ENCODE measurements at regions not wholly inside any gene's neighbourhood (a gene's known extent, or its start where the extent isn't known, plus 50 kb on each side); places are given as distances from the start of the nearest gene placed in this dataset.

GRCh38 chr2:34012715-34013302 is 413.7 kb upstream of the FAM98A start:
- DNase-seq (ENCODE audit: insufficient read length) (no peak), FAIRE-seq (peak; percentile 36)
- no peak for TF ChIP-seq POLR2A (IDR thresholded peaks at IDR 0.05; ENCODE audit: low read depth, low read length)
- TF ChIP-seq TAF1 (IDR thresholded peaks at IDR 0.05; ENCODE audit: borderline replicate concordance, low read depth, low read length), result no peak
- TF ChIP-seq POLR2AphosphoS5 (IDR thresholded peaks at IDR 0.05; ENCODE audit: low read depth, low read length), result no peak

- no peak for DNase-seq (ENCODE audit: insufficient read length)
- TF ChIP-seq POLR2AphosphoS5 (IDR thresholded peaks at IDR 0.05; ENCODE audit: low read depth, low read length) (no peak), TAF1 (IDR thresholded peaks at IDR 0.05; ENCODE audit: borderline replicate concordance, low read depth, low read length) (no peak), POLR2A (IDR thresholded peaks at IDR 0.05; ENCODE audit: low read depth, low read length) (no peak)
- FAIRE-seq, result no peak
Measured at GRCh38 chr2:34011684-34012083, 412.6 kb upstream of the FAM98A start.

- FAIRE-seq, result no peak
Measured at GRCh38 chr2:34005901-34006300, 406.8 kb upstream of the FAM98A start.

GRCh38 chr2:34004936-34005335 is 405.8 kb upstream of the FAM98A start:
- DNase-seq (ENCODE audit: insufficient read length), result no peak
- no peak for FAIRE-seq
- no peak for TF ChIP-seq POLR2A (IDR thresholded peaks at IDR 0.05; ENCODE audit: low read depth, low read length)
- no peak for TF ChIP-seq POLR2AphosphoS5 (IDR thresholded peaks at IDR 0.05; ENCODE audit: low read depth, low read length)
- no peak for TF ChIP-seq TAF1 (IDR thresholded peaks at IDR 0.05; ENCODE audit: borderline replicate concordance, low read depth, low read length)

More at GRCh38 chr2:34005901-34006300, 406.8 kb upstream of the FAM98A start:
- DNase-seq (ENCODE audit: insufficient read length), result no peak
- TF ChIP-seq TAF1 (IDR thresholded peaks at IDR 0.05; ENCODE audit: borderline replicate concordance, low read depth, low read length) (no peak), POLR2A (IDR thresholded peaks at IDR 0.05; ENCODE audit: low read depth, low read length) (no peak), POLR2AphosphoS5 (IDR thresholded peaks at IDR 0.05; ENCODE audit: low read depth, low read length) (no peak)

GRCh38 chr2:34003795-34004194 is 404.7 kb upstream of the FAM98A start:
- TF ChIP-seq POLR2AphosphoS5 (IDR thresholded peaks at IDR 0.05; ENCODE audit: low read depth, low read length) (no peak), POLR2A (IDR thresholded peaks at IDR 0.05; ENCODE audit: low read depth, low read length) (no peak), TAF1 (IDR thresholded peaks at IDR 0.05; ENCODE audit: borderline replicate concordance, low read depth, low read length) (no peak)
- FAIRE-seq (no peak), DNase-seq (ENCODE audit: insufficient read length) (no peak)

GRCh38 chr2:34001557-34001956 is 402.5 kb upstream of the FAM98A start:
- TF ChIP-seq POLR2A (IDR thresholded peaks at IDR 0.05; ENCODE audit: low read depth, low read length) (no peak), POLR2AphosphoS5 (IDR thresholded peaks at IDR 0.05; ENCODE audit: low read depth, low read length) (no peak), TAF1 (IDR thresholded peaks at IDR 0.05; ENCODE audit: borderline replicate concordance, low read depth, low read length) (no peak)
- no peak for DNase-seq (ENCODE audit: insufficient read length)
- no peak for FAIRE-seq

- no peak for TF ChIP-seq POLR2A (IDR thresholded peaks at IDR 0.05; ENCODE audit: low read depth, low read length)
- TF ChIP-seq TAF1 (IDR thresholded peaks at IDR 0.05; ENCODE audit: borderline replicate concordance, low read depth, low read length), result no peak
- DNase-seq (ENCODE audit: insufficient read length) (no peak), FAIRE-seq (no peak)
Measured at GRCh38 chr2:33984131-33984530, 385.0 kb upstream of the FAM98A start.

- FAIRE-seq (no peak), DNase-seq (ENCODE audit: insufficient read length) (no peak)
- TF ChIP-seq TAF1 (IDR thresholded peaks at IDR 0.05; ENCODE audit: borderline replicate concordance, low read depth, low read length), result no peak
- no peak for TF ChIP-seq POLR2AphosphoS5 (IDR thresholded peaks at IDR 0.05; ENCODE audit: low read depth, low read length)
- TF ChIP-seq POLR2A (IDR thresholded peaks at IDR 0.05; ENCODE audit: low read depth, low read length), result no peak
Measured at GRCh38 chr2:33978471-33978870, 379.4 kb upstream of the FAM98A start.

- FAIRE-seq, result no peak
- TF ChIP-seq TAF1 (IDR thresholded peaks at IDR 0.05; ENCODE audit: borderline replicate concordance, low read depth, low read length) (no peak), POLR2A (IDR thresholded peaks at IDR 0.05; ENCODE audit: low read depth, low read length) (no peak), POLR2AphosphoS5 (IDR thresholded peaks at IDR 0.05; ENCODE audit: low read depth, low read length) (no peak)
- DNase-seq (ENCODE audit: insufficient read length), result no peak
Measured at GRCh38 chr2:33975498-33975897, 376.4 kb upstream of the FAM98A start.

GRCh38 chr2:33967103-33967502 is 368.0 kb upstream of the FAM98A start:
- DNase-seq (ENCODE audit: insufficient read length) (no peak), FAIRE-seq (no peak)
- no peak for TF ChIP-seq POLR2A (IDR thresholded peaks at IDR 0.05; ENCODE audit: low read depth, low read length)
- TF ChIP-seq TAF1 (IDR thresholded peaks at IDR 0.05; ENCODE audit: borderline replicate concordance, low read depth, low read length), result no peak
- TF ChIP-seq POLR2AphosphoS5 (IDR thresholded peaks at IDR 0.05; ENCODE audit: low read depth, low read length), result no peak

GRCh38 chr2:33958591-33958990 is 359.5 kb upstream of the FAM98A start:
- no peak for FAIRE-seq
- DNase-seq (ENCODE audit: insufficient read length), result no peak
- TF ChIP-seq POLR2A (IDR thresholded peaks at IDR 0.05; ENCODE audit: low read depth, low read length) (no peak), TAF1 (IDR thresholded peaks at IDR 0.05; ENCODE audit: borderline replicate concordance, low read depth, low read length) (no peak), POLR2AphosphoS5 (IDR thresholded peaks at IDR 0.05; ENCODE audit: low read depth, low read length) (no peak)

- no peak for TF ChIP-seq TAF1 (IDR thresholded peaks at IDR 0.05; ENCODE audit: borderline replicate concordance, low read depth, low read length)
- no peak for TF ChIP-seq POLR2A (IDR thresholded peaks at IDR 0.05; ENCODE audit: low read depth, low read length)
- TF ChIP-seq POLR2AphosphoS5 (IDR thresholded peaks at IDR 0.05; ENCODE audit: low read depth, low read length), result no peak
- FAIRE-seq, result no peak
Measured at GRCh38 chr2:33949371-33949770, 350.3 kb upstream of the FAM98A start.

More at GRCh38 chr2:33949371-33949770, 350.3 kb upstream of the FAM98A start:
- DNase-seq (ENCODE audit: insufficient read length), result no peak
